Activated CD8-positive, alpha-beta T cell treated with anti-CD3 and anti-CD28 coated beads, Interleukin-2, amount 10 ng/mL, durations not matched to agents 7 days and 5 days (primary cell): ENCODE measurements at regions not wholly inside any gene's neighbourhood (a gene's known extent, or its start where the extent isn't known, plus 50 kb on each side); places are given as distances from the start of the nearest gene placed in this dataset.
"Not testable (repeated sequence)": the region's sequence is repeated elsewhere in the genome, so short reads cannot be mapped to it uniquely, and the experiment has no call there.

Experiments used
- ATAC-seq: fragments of 150-1000 bp; cut with Tn5 transposase; one replicate; pipeline ENCODE4 v1.10.0; 2021; ENCODE audit warnings: moderate library complexity
- CTCF ChIA-PET: fragments of 350-600 bp; sonication (Branson Sonifier 250); formaldehyde crosslinking; loops from one replicate; lab custom pipeline; 2021; ENCODE audit warnings: antibody characterized with exemption; lab: Charles Lee
- POLR2A ChIA-PET: fragments of 350-600 bp; sonication (Branson Sonifier 250); formaldehyde crosslinking; loops from one replicate; lab custom pipeline; 2021; ENCODE audit warnings: antibody characterized with exemption; lab: Charles Lee
- DNase-seq: peaks from one replicate; pipeline ENCODE4 v3.0.0-alpha.2; 2020
- H3K27ac Mint-ChIP-seq: one replicate; pipeline ENCODE4 v1.8.0; 2021; ENCODE audit warnings: mild to moderate bottlenecking, mixed read lengths
- H3K27me3 Mint-ChIP-seq: one replicate; pipeline ENCODE4 v1.8.0; 2021; ENCODE audit warnings: low read depth, mixed read lengths
- H3K36me3 Mint-ChIP-seq: one replicate; pipeline ENCODE4 v1.8.0; 2021; ENCODE audit warnings: low read depth, mixed read lengths
- H3K4me1 Mint-ChIP-seq: one replicate; pipeline ENCODE4 v1.8.0; 2021; ENCODE audit warnings: low read depth, mixed read lengths
- H3K4me3 Mint-ChIP-seq: one replicate; pipeline ENCODE4 v1.8.0; 2021; ENCODE audit warnings: mild to moderate bottlenecking, mixed read lengths
- H3K9me3 Mint-ChIP-seq: one replicate; pipeline ENCODE4 v1.8.0; 2022; ENCODE audit warnings: mixed read lengths; ENCODE audit not compliant: insufficient read depth

DNA sequence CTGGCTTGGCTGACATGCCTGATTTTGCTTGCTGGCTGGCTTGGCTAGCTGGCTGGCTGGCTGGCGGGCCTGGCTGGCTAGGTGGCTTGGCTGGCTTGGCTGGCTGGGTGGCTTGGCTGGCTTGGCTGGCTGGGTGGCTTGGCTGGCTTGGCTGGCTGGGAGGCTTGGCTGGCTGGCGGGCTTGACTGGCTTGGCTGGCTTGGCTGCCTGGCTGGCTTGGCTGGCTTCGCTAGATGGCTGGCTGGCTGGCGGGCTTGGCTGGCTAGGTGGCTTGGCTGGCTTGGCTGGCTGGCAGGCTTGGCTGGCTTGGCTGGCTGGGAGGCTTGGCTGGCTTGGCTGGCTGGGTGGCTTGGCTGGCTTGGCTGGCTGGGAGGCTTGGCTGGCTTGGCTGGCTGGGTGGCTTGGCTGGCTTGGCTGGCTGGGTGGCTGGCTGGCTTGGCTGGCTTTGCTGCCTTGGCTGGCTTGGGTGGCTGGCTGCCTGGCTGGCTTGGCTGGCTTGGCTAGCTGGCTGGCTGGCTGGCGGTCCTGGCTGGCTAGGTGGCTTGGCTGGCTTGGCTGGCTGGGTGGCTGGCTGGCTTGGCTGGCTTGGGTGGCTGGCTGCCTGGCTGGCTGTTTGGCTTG lies 2827.0 kb downstream of the RPIA start:
- ATAC-seq, H3K4me1 Mint-ChIP-seq, H3K4me3 Mint-ChIP-seq, POLR2A ChIA-PET, H3K36me3 Mint-ChIP-seq, DNase-seq, H3K27me3 Mint-ChIP-seq, CTCF ChIA-PET, H3K9me3 Mint-ChIP-seq, H3K27ac Mint-ChIP-seq: not testable (repeated sequence)

- ATAC-seq, CTCF ChIA-PET, H3K27me3 Mint-ChIP-seq, H3K36me3 Mint-ChIP-seq, H3K9me3 Mint-ChIP-seq, H3K4me3 Mint-ChIP-seq, DNase-seq, H3K27ac Mint-ChIP-seq, H3K4me1 Mint-ChIP-seq, POLR2A ChIA-PET: not testable (repeated sequence)
Observed at GRCh38 chr2:91519359-91519758, 2827.9 kb downstream of the RPIA start.

DNA sequence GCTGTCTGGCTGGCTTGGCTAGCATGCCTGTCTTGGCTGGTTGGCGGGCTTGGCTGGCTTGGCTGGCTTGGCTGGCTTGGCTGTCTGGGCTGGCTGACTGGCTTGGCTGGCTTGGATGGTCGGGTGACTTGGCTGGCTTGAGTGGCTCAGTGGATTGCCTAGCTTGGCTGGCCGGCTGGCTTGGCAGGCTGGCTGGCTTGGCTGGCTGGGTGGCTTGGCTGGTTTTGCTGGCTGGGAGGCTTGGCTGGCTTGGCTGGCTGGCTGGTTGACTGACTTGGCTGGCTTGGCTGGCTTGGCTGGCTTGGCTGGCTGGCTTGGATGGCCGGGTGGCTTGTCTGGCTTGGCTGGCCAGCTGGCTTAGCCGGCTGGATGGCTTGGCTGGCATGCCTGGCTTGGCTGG lies 2828.4 kb downstream of the RPIA start:
- POLR2A ChIA-PET, H3K36me3 Mint-ChIP-seq, H3K4me1 Mint-ChIP-seq, DNase-seq, H3K4me3 Mint-ChIP-seq, CTCF ChIA-PET, ATAC-seq, H3K9me3 Mint-ChIP-seq, H3K27me3 Mint-ChIP-seq, H3K27ac Mint-ChIP-seq: not testable (repeated sequence)

DNA sequence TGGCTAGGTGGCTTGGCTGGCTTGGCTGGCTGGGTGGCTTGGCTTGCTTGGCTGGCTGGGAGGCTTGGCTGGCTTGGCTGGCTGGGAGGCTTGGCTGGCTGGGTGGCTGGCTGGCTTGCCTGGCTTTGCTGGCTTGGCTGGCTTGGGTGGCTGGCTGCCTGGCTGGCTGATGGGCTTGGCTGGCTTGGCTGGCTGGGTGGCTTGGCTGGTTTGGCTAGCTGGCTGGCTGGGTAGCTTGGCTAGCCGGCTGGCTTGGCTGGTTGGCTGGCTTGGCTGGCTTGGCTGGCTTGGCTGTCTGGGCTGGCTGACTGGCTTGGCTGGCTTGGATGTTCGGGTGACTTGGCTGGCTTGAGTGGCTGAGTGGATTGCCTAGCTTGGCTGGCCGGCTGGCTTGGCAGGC lies 2829.1 kb downstream of the RPIA start:
- H3K9me3 Mint-ChIP-seq, H3K36me3 Mint-ChIP-seq, H3K27ac Mint-ChIP-seq, H3K27me3 Mint-ChIP-seq, POLR2A ChIA-PET, H3K4me1 Mint-ChIP-seq, CTCF ChIA-PET, H3K4me3 Mint-ChIP-seq, DNase-seq, ATAC-seq: not testable (repeated sequence)

DNA sequence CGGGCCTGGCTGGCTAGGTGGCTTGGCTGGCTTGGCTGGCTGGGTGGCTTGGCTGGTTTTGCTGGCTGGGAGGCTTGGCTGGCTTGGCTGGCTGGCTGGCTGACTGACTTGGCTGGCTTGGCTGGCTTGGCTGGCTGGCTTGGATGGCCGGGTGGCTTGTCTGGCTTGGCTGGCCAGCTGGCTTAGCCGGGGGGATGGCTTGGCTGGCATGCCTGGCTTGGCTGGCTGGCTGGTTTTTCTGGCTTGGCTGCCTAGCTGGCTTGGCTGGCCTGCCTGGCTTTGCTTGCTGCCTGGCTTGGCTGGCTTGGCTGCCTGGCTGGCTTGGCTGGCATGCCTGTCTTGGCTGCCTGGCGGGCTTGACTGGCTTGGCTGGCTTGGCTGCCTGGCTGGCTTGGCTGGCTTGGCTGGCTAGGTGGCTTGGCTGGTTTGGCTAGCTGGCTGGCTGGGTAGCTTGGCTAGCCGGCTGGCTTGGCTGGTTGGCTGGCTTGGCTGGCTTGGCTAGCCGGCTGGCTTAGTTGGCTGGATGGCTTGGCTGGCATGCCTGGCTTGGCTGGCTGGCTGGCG lies 2829.6 kb downstream of the RPIA start:
- H3K4me3 Mint-ChIP-seq, H3K36me3 Mint-ChIP-seq, CTCF ChIA-PET, H3K27ac Mint-ChIP-seq, ATAC-seq, POLR2A ChIA-PET, H3K4me1 Mint-ChIP-seq, DNase-seq, H3K27me3 Mint-ChIP-seq, H3K9me3 Mint-ChIP-seq: not testable (repeated sequence)

GRCh38 chr2:91521944-91522343 lies 2830.5 kb downstream of the RPIA start:
- ATAC-seq, H3K36me3 Mint-ChIP-seq, H3K9me3 Mint-ChIP-seq, H3K27me3 Mint-ChIP-seq, POLR2A ChIA-PET, DNase-seq, H3K4me1 Mint-ChIP-seq, CTCF ChIA-PET, H3K27ac Mint-ChIP-seq, H3K4me3 Mint-ChIP-seq: not testable (repeated sequence)

DNA sequence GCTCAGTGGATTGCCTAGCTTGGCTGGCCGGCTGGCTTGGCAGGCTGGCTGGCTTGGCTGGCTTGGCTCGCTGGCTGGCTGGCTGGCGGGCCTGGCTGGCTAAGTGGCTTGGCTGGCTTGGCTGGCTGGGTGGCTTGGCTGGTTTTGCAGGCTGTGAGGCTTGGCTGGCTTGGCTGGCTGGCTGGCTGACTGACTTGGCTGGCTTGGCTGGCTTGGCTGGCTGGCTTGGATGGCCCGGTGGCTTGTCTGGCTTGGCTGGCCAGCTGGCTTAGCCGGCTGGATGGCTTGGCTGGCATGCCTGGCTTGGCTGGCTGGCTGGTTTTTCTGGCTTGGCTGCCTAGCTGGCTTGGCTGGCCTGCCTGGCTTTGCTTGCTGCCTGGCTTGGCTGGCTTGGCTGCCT lies 2831.4 kb downstream of the RPIA start:
- DNase-seq, CTCF ChIA-PET, ATAC-seq, POLR2A ChIA-PET, H3K27me3 Mint-ChIP-seq, H3K27ac Mint-ChIP-seq, H3K4me1 Mint-ChIP-seq, H3K9me3 Mint-ChIP-seq, H3K4me3 Mint-ChIP-seq, H3K36me3 Mint-ChIP-seq: not testable (repeated sequence)

DNA sequence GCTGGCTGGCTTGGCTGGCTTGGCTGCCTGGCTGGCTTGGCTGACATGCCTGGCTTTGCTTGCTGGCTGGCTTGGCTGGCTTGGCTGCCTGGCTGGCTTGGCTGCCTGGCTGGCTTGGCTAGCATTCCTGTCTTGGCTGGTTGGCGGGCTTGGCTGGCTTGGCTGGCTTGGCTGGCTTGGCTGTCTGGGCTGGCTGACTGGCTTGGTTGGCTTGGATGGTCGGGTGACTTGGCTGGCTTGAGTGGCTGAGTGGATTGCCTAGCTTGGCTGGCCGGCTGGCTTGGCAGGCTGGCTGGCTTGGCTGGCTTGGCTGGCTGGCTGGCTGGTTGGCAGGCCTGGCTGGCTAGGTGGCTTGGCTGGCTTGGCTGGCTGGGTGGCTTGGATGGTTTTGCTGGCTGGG lies 2832.3 kb downstream of the RPIA start:
- H3K4me3 Mint-ChIP-seq, POLR2A ChIA-PET: not testable (repeated sequence)

DNA sequence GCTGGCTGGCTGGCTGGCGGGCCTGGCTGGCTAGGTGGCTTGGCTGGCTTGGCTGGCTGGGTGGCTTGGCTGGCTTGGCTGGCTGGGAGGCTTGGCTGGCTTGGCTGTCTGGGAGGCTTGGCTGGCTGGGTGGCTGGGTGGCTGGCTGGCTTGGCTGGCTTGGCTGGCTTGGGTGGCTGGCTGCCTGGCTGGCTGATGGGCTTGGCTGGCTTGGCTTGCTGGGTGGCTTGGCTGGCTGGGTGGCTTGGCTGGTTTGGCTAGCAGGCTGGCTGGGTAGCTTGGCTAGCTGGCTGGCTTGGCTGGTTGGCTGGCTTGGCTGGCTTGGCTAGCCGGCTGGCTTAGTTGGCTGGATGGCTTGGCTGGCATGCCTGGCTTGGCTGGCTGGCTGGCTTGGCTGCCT lies 2834.1 kb downstream of the RPIA start:
- CTCF ChIA-PET, DNase-seq, POLR2A ChIA-PET, H3K4me3 Mint-ChIP-seq, H3K27me3 Mint-ChIP-seq, H3K27ac Mint-ChIP-seq, H3K36me3 Mint-ChIP-seq, ATAC-seq, H3K9me3 Mint-ChIP-seq, H3K4me1 Mint-ChIP-seq: not testable (repeated sequence)

More for the DNA sequence above, 2832.3 kb downstream of the RPIA start:
- CTCF ChIA-PET, ATAC-seq, H3K27me3 Mint-ChIP-seq, H3K4me1 Mint-ChIP-seq, H3K9me3 Mint-ChIP-seq, H3K36me3 Mint-ChIP-seq, H3K27ac Mint-ChIP-seq, DNase-seq: not testable (repeated sequence)

DNA sequence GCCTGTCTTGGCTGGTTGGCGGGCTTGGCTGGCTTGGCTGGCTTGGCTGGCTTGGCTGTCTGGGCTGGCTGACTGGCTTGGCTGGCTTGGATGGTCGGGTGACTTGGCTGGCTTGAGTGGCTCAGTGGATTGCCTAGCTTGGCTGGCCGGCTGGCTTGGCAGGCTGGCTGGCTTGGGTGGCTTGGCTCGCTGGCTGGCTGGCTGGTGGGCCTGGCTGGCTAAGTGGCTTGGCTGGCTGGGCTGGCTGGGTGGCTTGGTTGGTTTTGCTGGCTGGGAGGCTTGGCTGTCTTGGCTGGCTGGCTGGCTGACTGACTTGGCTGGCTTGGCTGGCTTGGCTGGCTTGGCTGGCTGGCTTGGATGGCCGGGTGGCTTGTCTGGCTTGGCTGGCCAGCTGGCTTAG lies 2834.6 kb downstream of the RPIA start:
- H3K36me3 Mint-ChIP-seq, H3K4me3 Mint-ChIP-seq, H3K4me1 Mint-ChIP-seq, CTCF ChIA-PET, H3K27ac Mint-ChIP-seq, H3K27me3 Mint-ChIP-seq, DNase-seq, POLR2A ChIA-PET, ATAC-seq, H3K9me3 Mint-ChIP-seq: not testable (repeated sequence)

DNA sequence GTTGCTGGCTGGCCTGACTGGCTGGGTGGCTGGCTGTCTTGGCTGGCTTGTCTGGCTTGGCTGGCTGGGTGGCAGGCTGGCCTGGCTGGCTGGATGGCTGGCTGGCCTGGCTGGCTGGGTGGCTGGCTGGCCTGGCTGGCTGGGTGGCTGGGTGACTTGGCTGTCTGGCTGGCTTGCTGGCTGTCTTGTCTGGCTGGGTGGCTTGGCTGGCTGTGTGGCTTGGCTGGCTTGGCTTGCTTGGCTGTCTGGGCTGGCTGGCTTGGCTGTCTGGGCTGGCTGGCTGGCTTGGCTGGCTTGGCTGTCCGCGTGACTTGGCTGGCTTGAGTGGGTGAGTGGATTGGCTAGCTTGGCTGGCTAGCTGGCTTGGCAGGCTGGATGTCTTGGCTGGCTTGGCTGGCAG lies 2835.6 kb downstream of the RPIA start:
- ATAC-seq, H3K9me3 Mint-ChIP-seq, H3K27ac Mint-ChIP-seq, H3K4me1 Mint-ChIP-seq, DNase-seq, H3K27me3 Mint-ChIP-seq, POLR2A ChIA-PET, H3K36me3 Mint-ChIP-seq, H3K4me3 Mint-ChIP-seq, CTCF ChIA-PET: not testable (repeated sequence)

DNA sequence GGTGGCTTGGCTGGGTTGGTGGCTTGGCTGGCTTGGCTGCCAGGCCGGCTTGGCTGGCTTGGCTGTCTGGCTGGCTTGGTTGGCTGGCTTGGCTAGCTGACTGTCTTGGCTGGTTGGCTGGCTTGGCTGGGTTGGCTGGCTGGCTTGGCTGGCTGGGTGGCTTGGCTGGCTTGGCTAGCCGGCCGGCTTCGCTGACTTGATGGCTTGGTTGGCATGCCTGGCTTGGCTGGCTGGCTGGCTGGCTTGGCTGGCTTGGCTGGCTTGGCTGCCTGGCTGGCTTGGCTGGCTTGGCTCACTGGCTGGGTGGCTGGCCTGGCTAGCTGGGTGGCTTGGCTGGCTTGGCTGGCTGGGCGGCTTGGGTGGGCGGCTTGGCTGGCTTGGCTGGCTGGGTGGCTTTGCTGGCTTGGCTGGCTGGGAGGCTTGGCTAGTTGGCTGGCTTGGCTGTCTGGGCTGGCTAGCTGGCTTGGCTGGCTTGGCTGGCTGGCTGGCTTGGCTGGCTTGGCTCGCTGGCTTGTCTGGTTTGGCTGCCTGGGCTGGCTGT lies 2836.1 kb downstream of the RPIA start:
- H3K4me1 Mint-ChIP-seq, H3K27me3 Mint-ChIP-seq, H3K27ac Mint-ChIP-seq, H3K9me3 Mint-ChIP-seq, H3K36me3 Mint-ChIP-seq, DNase-seq, CTCF ChIA-PET, POLR2A ChIA-PET, H3K4me3 Mint-ChIP-seq, ATAC-seq: not testable (repeated sequence)
